Tongue (tissue), 1 donor: ENCODE measurements at regions not wholly inside any gene's neighbourhood (a gene's known extent, or its start where the extent isn't known, plus 50 kb on each side); places are given as distances from the start of the nearest gene placed in this dataset.
"Not testable (repeated sequence)": the region's sequence is repeated elsewhere in the genome, so short reads cannot be mapped to it uniquely, and the experiment has no call there.

Source experiments
- DNase-seq: peaks from one replicate; pipeline ENCODE4 v3.0.0-alpha.2; 2015

GRCh38 chr10:44172883-44173607 lies 211.9 kb downstream of the CXCL12 start:
- DNase-seq = no peak

DNA sequence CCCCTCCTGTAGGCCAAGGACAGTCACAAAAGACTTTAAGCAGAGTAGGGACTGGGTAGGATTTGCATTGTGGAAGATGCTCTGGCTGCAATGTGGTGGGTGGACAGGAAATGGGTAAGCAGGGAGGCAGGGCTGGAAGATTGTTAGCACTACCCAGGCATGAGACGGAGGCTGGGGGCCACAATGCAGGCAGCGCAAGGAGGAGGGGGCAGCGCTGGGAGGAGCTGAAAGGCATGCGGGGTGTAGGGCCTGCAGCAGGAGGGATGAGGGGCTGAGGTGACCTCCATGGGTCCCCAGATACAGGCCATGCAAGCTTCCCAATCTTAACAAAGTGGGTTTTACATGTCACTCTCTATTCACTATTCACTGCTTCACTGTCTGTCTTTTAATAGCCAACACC lies 213.1 kb downstream of the CXCL12 start:
- DNase-seq = no peak

DNA sequence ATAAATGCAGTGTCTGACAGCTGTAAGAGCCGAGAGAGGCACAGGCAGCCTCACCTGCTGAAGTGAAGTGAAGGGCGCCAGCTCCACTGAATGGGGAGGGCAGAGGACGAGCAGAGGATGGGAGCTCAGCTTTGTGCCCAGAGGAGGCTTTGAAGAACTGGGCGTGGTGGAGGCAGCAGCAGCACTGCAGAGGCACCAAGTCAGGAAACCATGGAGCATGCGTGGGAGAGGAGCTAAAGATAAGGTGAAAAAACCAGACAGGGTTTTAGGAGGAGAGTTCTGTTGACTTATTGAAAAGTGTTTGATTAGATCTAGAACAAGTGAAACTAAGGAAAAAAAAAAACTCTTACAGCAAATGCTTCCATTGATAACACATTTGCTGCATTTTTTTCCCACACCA lies 216.4 kb downstream of the CXCL12 start:
- no peak for DNase-seq

GRCh38 chr10:44167752-44168151 lies 217.1 kb downstream of the CXCL12 start:
- DNase-seq = no peak

GRCh38 chr10:44166441-44166840 lies 218.5 kb downstream of the CXCL12 start:
- DNase-seq = no peak

DNA sequence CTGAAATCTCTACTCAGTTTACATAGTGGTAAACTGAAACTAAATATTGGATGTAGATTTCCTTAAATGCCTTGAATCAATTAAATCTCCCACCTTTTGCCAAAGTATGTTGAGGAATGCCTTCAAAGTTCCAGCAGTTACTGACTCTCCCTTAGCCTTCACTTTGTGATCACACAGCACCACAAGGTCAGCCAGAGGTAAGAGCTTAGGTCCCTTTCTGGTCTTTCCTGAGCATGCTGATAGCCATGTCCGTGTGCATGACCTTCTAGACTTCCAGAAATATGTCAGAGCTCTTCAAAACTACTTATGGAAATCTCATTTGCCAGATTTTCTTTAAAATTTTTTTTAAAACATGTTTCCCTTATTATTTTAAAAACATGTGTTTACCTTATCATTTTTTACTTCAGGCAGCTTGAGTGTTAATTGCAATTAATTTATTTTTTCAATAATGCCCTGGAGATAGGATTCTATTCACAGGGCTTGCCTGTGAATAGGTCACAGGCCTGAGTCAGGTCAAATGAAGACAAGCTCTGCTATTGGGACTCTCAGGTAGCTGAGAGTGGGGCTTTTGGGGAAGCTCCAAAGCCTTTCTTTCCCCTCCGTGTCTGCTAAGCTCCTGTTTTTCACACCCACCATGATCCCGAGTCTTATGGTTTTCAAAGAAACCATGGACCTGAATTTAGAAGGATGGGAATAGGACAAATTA lies 220.5 kb downstream of the CXCL12 start:
- DNase-seq = peak; percentile 28

- no peak for DNase-seq
Measured at GRCh38 chr10:44161184-44161583, 223.7 kb downstream of the CXCL12 start.

DNA sequence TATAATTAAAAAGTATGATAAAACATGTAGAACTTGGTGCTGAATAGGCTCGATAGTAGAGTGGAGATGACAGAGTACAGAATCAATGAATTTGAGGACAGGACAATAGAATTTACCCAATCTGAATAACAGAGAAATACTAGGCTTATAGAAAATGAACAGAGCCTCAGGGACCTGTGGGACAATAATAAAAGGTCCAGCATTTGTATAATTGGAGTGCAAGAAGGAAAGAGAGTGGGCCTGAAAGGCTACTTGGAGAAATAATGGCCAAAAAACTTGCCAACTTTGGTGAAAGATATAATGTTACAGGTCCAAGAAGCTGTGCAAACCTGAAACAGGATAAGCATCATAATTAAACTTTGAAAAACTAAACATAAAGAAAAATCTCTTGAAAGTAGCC lies 227.3 kb downstream of the CXCL12 start:
- DNase-seq = no peak

DNA sequence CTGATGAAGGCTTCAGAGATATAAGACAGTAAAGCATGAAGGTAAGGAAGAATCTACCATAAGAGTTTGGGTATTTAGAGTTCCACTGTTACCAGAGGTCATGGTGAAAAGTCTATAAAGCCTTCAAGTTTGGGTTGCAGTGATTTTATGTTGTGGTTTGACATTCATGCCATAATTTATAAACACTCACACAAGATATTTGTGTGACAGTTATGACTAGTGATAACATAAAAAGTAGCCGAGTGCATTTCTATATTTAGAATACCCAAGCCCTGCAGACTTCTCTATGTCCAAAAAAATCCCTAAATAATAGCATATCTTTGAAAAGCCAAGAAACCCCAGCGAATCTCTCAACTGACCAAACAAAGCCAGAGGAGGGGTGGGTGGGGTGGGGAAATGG lies 229.9 kb downstream of the CXCL12 start:
- DNase-seq = no peak

DNA sequence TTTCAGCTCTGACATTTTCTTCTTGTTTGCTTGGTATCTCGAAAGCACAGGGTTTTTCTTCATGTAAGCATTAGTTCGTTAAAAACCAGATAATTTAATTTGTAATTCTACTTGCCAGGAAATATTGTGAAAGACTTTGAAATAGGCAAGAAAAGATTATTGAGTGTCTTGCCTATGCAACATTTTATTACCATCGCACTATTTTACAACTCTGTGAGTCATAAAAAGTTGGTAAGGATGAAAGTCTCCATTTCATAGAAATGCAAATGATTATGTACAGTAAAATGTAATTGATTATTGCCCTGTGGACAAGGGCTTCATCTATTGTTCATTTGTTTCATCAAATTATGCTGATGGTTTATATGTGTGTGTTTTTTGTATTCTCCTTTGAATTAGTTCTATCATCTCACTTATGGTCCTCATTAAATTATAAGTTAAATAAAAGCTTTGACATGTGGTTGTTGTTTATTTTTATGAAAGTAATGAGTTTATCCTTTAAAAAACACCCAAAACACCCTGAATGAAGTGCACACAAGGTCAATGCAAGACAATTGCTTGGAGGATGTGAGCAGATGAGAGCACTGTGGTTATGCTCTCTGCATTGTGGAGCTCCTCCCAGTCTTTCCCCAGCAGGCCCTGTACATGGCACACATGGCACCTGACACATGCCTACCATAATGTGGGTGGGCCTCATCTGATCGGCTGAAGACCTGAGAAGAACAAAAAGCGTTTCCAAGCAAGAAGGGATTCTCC lies 230.8 kb downstream of the CXCL12 start:
- no peak for DNase-seq

DNA sequence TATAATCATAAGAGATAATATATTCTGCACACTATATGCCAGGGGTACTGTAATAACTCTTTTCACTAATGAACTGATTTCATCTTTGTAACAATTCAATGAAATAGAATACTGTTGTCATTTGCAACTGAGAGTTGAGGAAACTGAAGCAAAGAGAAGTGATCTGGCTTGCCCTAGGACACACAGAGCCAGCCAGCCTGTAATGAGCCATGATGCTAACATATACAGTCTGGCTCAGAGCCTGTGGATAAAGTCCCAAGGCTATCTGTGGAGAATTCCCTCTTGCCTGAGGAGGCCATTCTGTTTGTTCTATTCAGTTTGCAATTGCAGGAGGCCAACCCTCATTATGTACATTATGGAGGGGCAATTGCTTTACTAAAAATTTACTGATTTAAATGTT lies 241.3 kb downstream of the CXCL12 start:
- DNase-seq = peak; percentile 18

- DNase-seq = no peak
Measured at GRCh38 chr10:44132361-44133289, 252.3 kb downstream of the CXCL12 start.

DNA sequence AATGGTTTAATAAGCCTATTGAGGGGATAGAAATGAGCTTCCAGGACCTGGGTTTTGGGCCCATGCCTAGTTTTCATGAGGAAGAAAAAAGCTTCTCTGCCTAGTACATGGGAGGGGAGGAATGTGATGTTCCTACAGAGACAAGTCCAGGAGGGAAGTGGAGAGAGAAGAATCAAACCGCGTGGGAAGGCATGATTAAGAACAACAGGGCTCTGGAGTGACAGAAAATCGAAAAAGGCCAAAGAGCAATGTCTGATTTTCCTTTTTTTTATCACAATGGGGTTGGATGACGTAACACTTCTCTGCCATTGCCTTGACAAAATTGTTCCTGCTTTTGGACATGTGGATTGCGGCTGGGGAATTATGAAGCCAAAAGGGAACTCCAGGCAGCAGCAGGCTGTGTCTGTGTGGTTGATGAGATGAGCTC lies 258.6 kb downstream of the CXCL12 start:
- no peak for DNase-seq

GRCh38 chr10:44125879-44126278 lies 259.0 kb downstream of the CXCL12 start:
- DNase-seq = no peak

DNA sequence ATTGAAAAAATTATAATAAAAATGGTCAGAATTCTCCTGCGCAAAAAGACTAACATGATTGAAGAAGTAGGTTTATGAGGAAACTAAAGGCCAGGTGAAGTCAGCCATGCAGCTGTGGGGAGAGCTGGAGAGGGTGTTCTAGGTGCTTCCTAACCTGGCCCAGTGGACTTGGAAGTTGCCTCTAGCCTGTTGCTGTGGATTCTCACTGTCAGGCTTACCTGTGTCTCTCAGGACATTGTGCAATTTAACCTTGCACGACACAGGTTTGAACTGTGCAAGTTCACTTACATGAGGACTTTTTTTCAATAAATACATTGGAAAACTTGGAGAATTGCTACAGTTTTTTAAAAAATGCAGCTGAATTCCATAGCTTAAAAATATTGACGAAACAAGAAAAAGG lies 266.4 kb downstream of the CXCL12 start:
- DNase-seq = no peak

GRCh38 chr10:44116474-44116873 lies 268.4 kb downstream of the CXCL12 start:
- DNase-seq = no peak

DNA sequence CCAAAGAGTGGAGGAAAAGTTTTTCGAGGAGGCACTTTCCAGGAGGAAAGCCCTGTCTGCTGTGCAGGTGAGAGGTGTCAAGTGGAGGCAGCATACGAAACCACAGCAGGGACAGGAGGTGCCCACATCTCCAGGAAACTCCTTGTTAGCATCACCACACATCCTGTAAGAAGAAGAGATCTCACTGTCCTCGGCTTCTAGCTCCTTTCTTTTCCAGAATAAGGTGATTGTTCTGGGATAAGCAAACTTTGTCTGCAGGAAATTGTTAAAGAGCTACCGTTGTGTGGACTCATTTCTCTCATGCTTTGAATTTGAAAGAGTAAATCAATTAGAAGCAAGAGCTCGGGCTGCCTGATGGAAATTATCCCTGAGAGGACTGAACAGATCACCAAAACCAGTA lies 269.4 kb downstream of the CXCL12 start:
- no peak for DNase-seq

GRCh38 chr10:44114441-44114840 lies 270.5 kb downstream of the CXCL12 start:
- DNase-seq = no peak

- not testable (repeated sequence) for DNase-seq
Measured at GRCh38 chr10:44112280-44112679, 272.6 kb downstream of the CXCL12 start.

- no peak for DNase-seq
Measured at GRCh38 chr10:44105696-44106095, 279.2 kb downstream of the CXCL12 start.

GRCh38 chr10:44102726-44103255 lies 282.1 kb downstream of the CXCL12 start:
- DNase-seq = no peak

GRCh38 chr10:44101082-44101481 lies 283.8 kb downstream of the CXCL12 start:
- DNase-seq = no peak
